Neural cell (in vitro differentiated cells): ENCODE measurements at regions not wholly inside any gene's neighbourhood (a gene's known extent, or its start where the extent isn't known, plus 50 kb on each side); places are given as distances from the start of the nearest gene placed in this dataset.

Experiments
- EP300 ChIP-seq: fragments of 450-650 bp; conservative IDR thresholded peaks from 2 replicates; pipeline ENCODE4 v1.6.1; 2014; ENCODE audit warnings: antibody characterized with exemption, mild to moderate bottlenecking, moderate library complexity; ENCODE audit not compliant: poor library complexity, severe bottlenecking
- EZH2 ChIP-seq: fragments of 200-600, 300-800 bp; shearing (Covaris generic), sonication (generic); IDR thresholded peaks from 2 replicates; pipeline ENCODE4 v1.6.1; 2014; ENCODE audit warnings: antibody characterized with exemption, low read length, borderline replicate concordance, mild to moderate bottlenecking; ENCODE audit not compliant: insufficient read depth, poor library complexity, severe bottlenecking
- POLR2AphosphoS5 ChIP-seq: IDR thresholded peaks from 2 replicates; pipeline ENCODE4 v1.6.1; 2012
- RAD21 ChIP-seq: fragments of 450-650 bp; conservative IDR thresholded peaks from 2 replicates; pipeline ENCODE4 v1.6.1; 2014; ENCODE audit warnings: antibody characterized with exemption, mild to moderate bottlenecking, moderate library complexity
- REST ChIP-seq: IDR thresholded peaks from 2 replicates; pipeline ENCODE4 v1.6.1; 2012; ENCODE audit warnings: borderline replicate concordance
- SMC3 ChIP-seq: fragments of 450-650 bp; conservative IDR thresholded peaks from 2 replicates; pipeline ENCODE4 v1.6.1; 2014; ENCODE audit warnings: antibody characterized with exemption, mild to moderate bottlenecking, moderate library complexity; ENCODE audit not compliant: poor library complexity
- TF ChIP-seq, protein P1 (sequence below): fragments of 450-650 bp; IDR thresholded peaks from 2 replicates; pipeline ENCODE4 v1.5.1; 2014; ENCODE audit warnings: antibody characterized with exemption, mild to moderate bottlenecking, moderate library complexity; ENCODE audit not compliant: poor library complexity, severe bottlenecking

- no peak for TF ChIP-seq EZH2
- no peak for TF ChIP-seq POLR2AphosphoS5
- TF ChIP-seq, protein P1, sequence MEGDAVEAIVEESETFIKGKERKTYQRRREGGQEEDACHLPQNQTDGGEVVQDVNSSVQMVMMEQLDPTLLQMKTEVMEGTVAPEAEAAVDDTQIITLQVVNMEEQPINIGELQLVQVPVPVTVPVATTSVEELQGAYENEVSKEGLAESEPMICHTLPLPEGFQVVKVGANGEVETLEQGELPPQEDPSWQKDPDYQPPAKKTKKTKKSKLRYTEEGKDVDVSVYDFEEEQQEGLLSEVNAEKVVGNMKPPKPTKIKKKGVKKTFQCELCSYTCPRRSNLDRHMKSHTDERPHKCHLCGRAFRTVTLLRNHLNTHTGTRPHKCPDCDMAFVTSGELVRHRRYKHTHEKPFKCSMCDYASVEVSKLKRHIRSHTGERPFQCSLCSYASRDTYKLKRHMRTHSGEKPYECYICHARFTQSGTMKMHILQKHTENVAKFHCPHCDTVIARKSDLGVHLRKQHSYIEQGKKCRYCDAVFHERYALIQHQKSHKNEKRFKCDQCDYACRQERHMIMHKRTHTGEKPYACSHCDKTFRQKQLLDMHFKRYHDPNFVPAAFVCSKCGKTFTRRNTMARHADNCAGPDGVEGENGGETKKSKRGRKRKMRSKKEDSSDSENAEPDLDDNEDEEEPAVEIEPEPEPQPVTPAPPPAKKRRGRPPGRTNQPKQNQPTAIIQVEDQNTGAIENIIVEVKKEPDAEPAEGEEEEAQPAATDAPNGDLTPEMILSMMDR: no peak
- no peak for TF ChIP-seq EP300
- no peak for TF ChIP-seq SMC3
- TF ChIP-seq REST: no peak
- no peak for TF ChIP-seq RAD21
These were observed 196.7 kb upstream of the ADAMTS9 start for GRCh38 chr3:64884536-64884935.
